Transverse colon (tissue), 4 donors: ENCODE measurements at regions not wholly inside any gene's neighbourhood (a gene's known extent, or its start where the extent isn't known, plus 50 kb on each side); places are given as distances from the start of the nearest gene placed in this dataset.

Source experiments
- CTCF ChIP-seq, 5 experiments: fragments of 200-600 bp in 3 of 5; fragments of 450-650 bp in 2 of 5; sonication (generic) in 3 of 5; IDR thresholded peaks; 1 replicate in 2 of 5; 2 replicates in 3 of 5; pipeline ENCODE4 v1.5.1; 2016 to 2017; ENCODE audit warnings: antibody characterized with exemption in 5 of 5, inconsistent platforms in 3 of 5, mild to moderate bottlenecking in 2 of 5, moderate library complexity in 1 of 5
- POLR2A ChIP-seq: fragments of 450-650 bp; IDR thresholded peaks from one replicate; pipeline ENCODE4 v1.6.1; 2016; ENCODE audit warnings: antibody characterized with exemption, mild to moderate bottlenecking, moderate library complexity
- POLR2AphosphoS5 ChIP-seq, 3 donors: sonication (generic); formaldehyde crosslinking; IDR thresholded peaks; one replicate each; pipeline ENCODE4 v1.6.1; 2016; ENCODE audit warnings: antibody characterized with exemption in 3 of 3

- no peak for TF ChIP-seq CTCF (IDR thresholded peaks at IDR 0.05)
- TF ChIP-seq POLR2A: no peak
- no peak for TF ChIP-seq POLR2AphosphoS5 (IDR thresholded peaks at IDR 0.05)
Measured at GRCh38 chrX:4249401-4249800, 536.0 kb upstream of the PRKX start.
